GOT3 (cell line): ENCODE measurements at regions not wholly inside any gene's neighbourhood (a gene's known extent, or its start where the extent isn't known, plus 50 kb on each side); places are given as distances from the start of the nearest gene placed in this dataset.
"Not testable (repeated sequence)": the region's sequence is repeated elsewhere in the genome, so short reads cannot be mapped to it uniquely, and the experiment has no call there.

Experiments
- DNase-seq: peaks from one replicate; lab custom pipeline; 2025; ENCODE audit warnings: mixed read lengths; lab: John Stamatoyannopoulos, UW

GRCh38 chrX:89539150-89539549, 382.6 kb upstream of the TGIF2LX start:
- DNase-seq, result not testable (repeated sequence)

DNA sequence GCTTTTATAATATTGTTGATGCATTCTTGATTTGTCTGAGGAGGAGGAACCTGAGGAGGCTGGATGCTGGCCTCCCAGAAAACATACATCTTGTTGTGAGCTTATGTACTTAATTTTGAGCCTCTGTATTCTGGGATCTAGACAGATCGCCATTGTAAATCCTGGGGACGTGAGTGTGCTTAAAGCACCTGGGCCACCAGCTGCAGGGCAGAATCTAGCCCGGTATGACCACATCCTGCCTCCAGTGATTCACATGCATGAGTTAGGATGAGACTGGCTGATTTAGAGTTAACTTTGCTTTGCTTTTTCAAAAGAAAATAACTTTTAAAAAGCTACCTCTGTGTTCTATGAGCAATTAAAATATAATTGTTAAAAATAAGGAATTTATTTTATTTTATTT, 364.6 kb upstream of the TGIF2LX start:
- DNase-seq, result not testable (repeated sequence)

GRCh38 chrX:89562079-89562478, 359.6 kb upstream of the TGIF2LX start:
- not testable (repeated sequence) for DNase-seq

- DNase-seq, result not testable (repeated sequence)
Measured at GRCh38 chrX:89563107-89563506, 358.6 kb upstream of the TGIF2LX start.

DNA sequence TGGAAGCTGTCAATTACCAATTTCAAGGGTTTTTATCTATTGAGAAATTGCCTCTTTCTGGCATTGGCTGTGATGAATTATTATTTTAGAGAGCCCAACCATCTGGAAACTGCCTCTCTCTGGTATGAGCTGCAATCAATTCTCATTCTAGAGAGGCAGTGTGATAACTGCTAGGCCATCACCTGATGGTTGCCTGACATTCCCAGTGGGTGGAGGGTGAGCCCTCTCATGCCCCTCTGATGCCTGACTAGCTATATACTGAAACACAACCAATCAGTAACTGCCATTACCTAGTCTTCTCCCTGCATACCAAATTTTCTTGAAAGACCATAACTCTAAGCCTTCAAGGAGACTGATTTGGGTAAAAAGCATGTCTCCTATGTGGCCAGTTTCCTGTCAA, 353.9 kb upstream of the TGIF2LX start:
- DNase-seq, result not testable (repeated sequence)

GRCh38 chrX:89581868-89582267, 339.8 kb upstream of the TGIF2LX start:
- DNase-seq, result not testable (repeated sequence)

GRCh38 chrX:89631858-89632257, 289.9 kb upstream of the TGIF2LX start:
- not testable (repeated sequence) for DNase-seq

GRCh38 chrX:89635887-89636286, 285.8 kb upstream of the TGIF2LX start:
- not testable (repeated sequence) for DNase-seq

- DNase-seq, result not testable (repeated sequence)
Measured at GRCh38 chrX:89658662-89659061, 263.0 kb upstream of the TGIF2LX start.

- not testable (repeated sequence) for DNase-seq
Measured at GRCh38 chrX:89706481-89706880, 215.2 kb upstream of the TGIF2LX start.

- not testable (repeated sequence) for DNase-seq
Measured at GRCh38 chrX:89707363-89707927, 214.3 kb upstream of the TGIF2LX start.

DNA sequence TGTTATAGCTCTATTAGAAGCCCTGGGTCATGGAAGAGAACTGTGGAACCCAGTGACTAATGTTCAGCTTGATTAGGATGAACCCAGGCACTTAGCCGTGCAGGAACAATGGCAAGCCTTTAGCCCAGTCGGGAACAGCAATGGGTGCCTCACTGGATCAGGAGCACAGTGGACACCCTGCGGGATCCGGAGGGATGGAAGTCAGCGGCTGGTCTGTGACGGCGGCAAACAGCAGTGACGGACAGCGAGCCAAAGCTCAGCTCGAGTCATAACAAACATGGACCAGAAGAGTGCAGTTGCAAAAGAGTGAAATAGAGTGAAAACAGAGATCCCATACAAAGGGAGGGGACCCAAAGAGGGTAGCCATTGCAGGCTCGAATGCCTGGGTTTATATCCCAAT, 187.3 kb upstream of the TGIF2LX start:
- DNase-seq, result not testable (repeated sequence)

DNA sequence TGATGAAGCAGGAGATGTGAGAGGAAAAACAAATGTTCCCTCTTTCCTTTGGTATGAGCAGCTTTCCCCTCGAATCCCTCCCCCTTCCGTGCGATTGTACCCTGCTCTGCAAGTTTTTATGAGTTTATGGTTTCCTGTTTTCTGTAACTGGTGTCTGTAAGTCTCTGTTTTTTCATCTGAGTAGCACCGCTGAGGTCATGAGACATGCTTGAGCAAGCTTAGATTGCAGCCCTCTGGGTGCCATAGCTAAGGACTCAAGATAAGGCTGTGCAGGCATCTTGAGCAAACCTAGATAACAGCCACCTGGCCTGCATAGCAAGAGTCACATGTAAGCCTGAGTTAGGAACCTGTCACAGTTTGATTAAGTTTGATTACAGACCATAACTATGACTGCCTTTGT, 165.2 kb upstream of the TGIF2LX start:
- not testable (repeated sequence) for DNase-seq

GRCh38 chrX:89757767-89758166, 163.9 kb upstream of the TGIF2LX start:
- not testable (repeated sequence) for DNase-seq

- DNase-seq, result not testable (repeated sequence)
Measured at GRCh38 chrX:89759076-89759685, 162.5 kb upstream of the TGIF2LX start.

DNA sequence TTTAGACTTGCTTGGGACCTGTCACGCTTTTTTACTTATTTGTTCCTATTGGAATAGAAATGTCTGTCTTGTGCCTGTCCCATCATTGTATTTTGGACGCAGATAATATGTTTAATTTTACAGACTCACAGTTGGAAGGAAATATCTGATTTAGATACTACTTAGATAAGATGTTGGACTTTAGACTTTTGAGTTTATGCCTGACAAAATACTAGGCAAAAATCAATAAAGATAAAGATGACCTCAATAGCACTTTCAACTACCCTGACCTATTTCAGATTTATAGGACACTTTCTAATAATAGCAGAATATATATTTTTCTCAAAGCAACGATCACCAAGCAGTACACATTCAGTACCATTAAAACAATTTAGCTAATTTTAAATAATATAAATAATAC, 150.1 kb upstream of the TGIF2LX start:
- not testable (repeated sequence) for DNase-seq

- not testable (repeated sequence) for DNase-seq
Measured at GRCh38 chrX:89811440-89811839, 110.3 kb upstream of the TGIF2LX start.

- not testable (repeated sequence) for DNase-seq
Measured at GRCh38 chrX:89839723-89840122, 82.0 kb upstream of the TGIF2LX start.

- DNase-seq, result peak; percentile 0
Measured at GRCh38 chrX:89871662-89872061, 50.0 kb upstream of the TGIF2LX start.
